SU-DHL-6 (cell line): ENCODE measurements at regions not wholly inside any gene's neighbourhood (a gene's known extent, or its start where the extent isn't known, plus 50 kb on each side); places are given as distances from the start of the nearest gene placed in this dataset.

ENCODE experiments used
- H2AFZ ChIP-seq: fragments of 200-600 bp; sonication (generic); 2 replicates; pipeline ENCODE4 v1.6.1; 2014; ENCODE audit warnings: low read depth, mild to moderate bottlenecking, moderate library complexity, mixed read lengths, antibody characterized with exemption, low read length; ENCODE audit not compliant: severe bottlenecking
- H3F3A ChIP-seq: fragments of 200-600 bp; shearing (Covaris generic); 2 replicates; pipeline ENCODE4 v1.6.0; 2016; ENCODE audit warnings: antibody characterized with exemption, mild to moderate bottlenecking; ENCODE audit not compliant: insufficient read depth
- H3K27ac ChIP-seq: fragments of 200-600 bp; sonication (generic); 2 replicates; pipeline ENCODE4 v1.5.1; 2016; ENCODE audit warnings: low read depth, mild to moderate bottlenecking, low read length, moderate library complexity, mixed read lengths
- H3K27me3 ChIP-seq: fragments of 200-600 bp; sonication (generic), shearing (Covaris generic); 2 replicates; pipeline ENCODE4 v1.6.0; 2014; ENCODE audit warnings: mild to moderate bottlenecking, low read length
- H3K36me3 ChIP-seq: fragments of 200-600 bp; sonication (generic); 2 replicates; pipeline ENCODE4 v1.6.1; 2014; ENCODE audit warnings: mild to moderate bottlenecking, low read length, mixed read lengths
- H3K4me2 ChIP-seq: fragments of 300-600, 200-600 bp; shearing (Covaris generic), sonication (generic); 2 replicates; pipeline ENCODE4 v1.6.0; 2014; ENCODE audit warnings: low read length, low read depth, mild to moderate bottlenecking; ENCODE audit not compliant: poor library complexity, severe bottlenecking
- H3K4me3 ChIP-seq: fragments of 200-600 bp; sonication (generic); 2 replicates; pipeline ENCODE4 v1.5.1; 2014; ENCODE audit warnings: antibody characterized with exemption, low read length, mild to moderate bottlenecking, mixed read lengths; ENCODE audit not compliant: insufficient read depth, poor library complexity, severe bottlenecking
- H3K79me2 ChIP-seq: fragments of 200-600 bp; sonication (generic); 2 replicates; pipeline ENCODE4 v1.6.1; 2014; ENCODE audit warnings: mild to moderate bottlenecking, low read length, moderate library complexity; ENCODE audit not compliant: insufficient read depth
- H3K9ac ChIP-seq: fragments of 200-600 bp; sonication (generic); 2 replicates; pipeline ENCODE4 v1.7.0; 2014; ENCODE audit warnings: mild to moderate bottlenecking, low read length
- H3K9me2 ChIP-seq: fragments of 200-600 bp; sonication (generic); replicated peaks from 2 replicates; pipeline ENCODE4 v1.6.1; 2014; ENCODE audit warnings: low read length; ENCODE audit not compliant: insufficient read depth
- H3K9me3 ChIP-seq: fragments of 200-600 bp; sonication (generic); 2 replicates; pipeline ENCODE4 v1.6.1; 2014; ENCODE audit warnings: low read length, mixed read lengths; ENCODE audit not compliant: insufficient read depth
- H4K20me1 ChIP-seq: fragments of 200-600 bp; sonication (generic); 2 replicates; pipeline ENCODE4 v1.6.1; 2014; ENCODE audit warnings: low read depth, mild to moderate bottlenecking, antibody characterized with exemption, low read length, moderate library complexity, mixed read lengths
- CTCF ChIP-seq: fragments of 200-600 bp; sonication (generic); IDR thresholded peaks from one replicate; pipeline ENCODE4 v1.5.1; 2017; ENCODE audit warnings: antibody characterized with exemption, mild to moderate bottlenecking, low read length, moderate library complexity; ENCODE audit not compliant: insufficient read depth, poor library complexity, severe bottlenecking
- EZH2phosphoT487 ChIP-seq: fragments of 200-600 bp; sonication (generic), shearing (Covaris generic); conservative IDR thresholded peaks from 2 replicates; pipeline ENCODE4 v1.6.1; 2018; ENCODE audit warnings: mild to moderate bottlenecking, antibody characterized with exemption, low read length, moderate library complexity, mixed read lengths

DNA sequence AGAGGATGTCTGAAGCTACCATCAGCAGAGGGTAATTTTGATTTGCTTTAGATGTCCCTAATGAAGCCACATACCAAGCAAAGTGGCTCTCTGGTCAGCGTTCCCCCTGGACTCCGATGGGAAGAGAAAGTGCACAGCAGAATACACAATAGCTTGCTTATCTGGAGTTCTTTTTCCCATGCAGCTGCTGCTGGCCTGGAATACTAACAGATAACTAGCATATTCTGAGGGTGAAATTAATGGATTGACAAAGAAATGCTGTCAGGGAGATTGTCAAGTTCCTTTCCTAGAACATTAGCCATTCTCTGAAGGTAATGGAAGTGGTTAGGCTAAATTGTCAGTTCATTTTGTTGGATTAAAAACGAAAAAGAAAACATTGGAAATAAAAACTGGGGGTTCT, 391.3 kb downstream of the FLRT2 start:
- Histone ChIP-seq H3K4me2 (no peak overlapping the region), H3K9me2 (no peaks in the 10 kb centered on the region), H2AFZ (no peak overlapping the region)

DNA sequence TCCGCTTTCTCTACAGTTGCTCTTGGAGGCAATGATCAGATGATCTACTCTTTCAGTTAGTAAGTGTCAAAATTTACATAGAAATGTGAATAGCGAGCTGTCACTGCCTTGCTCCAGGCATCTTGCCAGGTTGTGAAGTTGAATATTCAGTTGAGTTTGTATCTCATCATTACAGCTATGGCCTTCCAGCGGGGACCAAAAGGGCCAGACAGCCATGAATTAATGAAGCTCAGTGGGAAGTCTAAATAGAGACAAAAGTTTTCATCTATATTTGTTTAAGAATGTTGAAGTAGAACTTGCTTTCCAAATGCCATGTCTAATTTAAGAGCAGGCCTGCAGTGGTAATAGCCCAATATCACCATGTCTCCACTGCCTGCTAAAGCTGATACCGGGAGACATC, 387.8 kb downstream of the FLRT2 start:
- Histone ChIP-seq H3K4me3 (no peak overlapping the region), H4K20me1 (no peaks in the 10 kb centered on the region), H2AFZ (no peak overlapping the region), H3K9me3 (no peaks in the 10 kb centered on the region), H3K27ac (no peak overlapping the region), H3K79me2 (no peaks in the 10 kb centered on the region), H3K4me2 (no peak overlapping the region), H3K36me3 (no peaks in the 10 kb centered on the region), H3F3A (no peaks in the 10 kb centered on the region), H3K9me2 (no peaks in the 10 kb centered on the region), H3K9ac (no peak overlapping the region), H3K27me3 (no peaks in the 10 kb centered on the region)
- TF ChIP-seq CTCF (no peak), EZH2phosphoT487 (no peak)

More for the DNA sequence above, 391.3 kb downstream of the FLRT2 start:
- no peaks in the 10 kb centered on the region for H3F3A ChIP-seq
- H3K79me2 ChIP-seq: no peaks in the 10 kb centered on the region
- no peak overlapping the region for H3K9ac ChIP-seq
- TF ChIP-seq EZH2phosphoT487 (no peak), CTCF (no peak)
- H3K36me3 ChIP-seq: no peaks in the 10 kb centered on the region
- H3K27ac ChIP-seq: no peak overlapping the region
- no peaks in the 10 kb centered on the region for H3K9me3 ChIP-seq
- no peaks in the 10 kb centered on the region for H4K20me1 ChIP-seq
- no peaks in the 10 kb centered on the region for H3K27me3 ChIP-seq
- no peak overlapping the region for H3K4me3 ChIP-seq

DNA sequence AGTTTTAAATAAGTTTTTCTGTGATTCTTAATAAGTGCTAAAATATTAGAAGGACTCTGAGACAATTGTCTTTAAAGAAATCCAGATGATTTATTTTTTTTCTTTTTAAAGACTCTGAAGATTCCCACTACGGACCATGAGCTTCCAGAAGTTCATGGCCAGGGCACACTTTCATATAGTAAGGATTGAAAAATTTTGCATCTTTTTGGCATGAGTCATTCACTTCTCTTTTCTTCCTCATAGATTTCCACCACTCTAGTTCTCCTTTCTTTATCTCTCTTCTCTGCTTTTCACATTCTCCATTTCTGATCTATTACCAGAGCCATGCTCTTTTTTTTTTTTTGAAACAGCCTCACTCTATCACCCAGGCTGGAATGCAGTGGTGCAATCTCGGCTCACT, 385.8 kb downstream of the FLRT2 start:
- H3K9me3 ChIP-seq: no peaks in the 10 kb centered on the region
- no peak for TF ChIP-seq CTCF
- no peak for TF ChIP-seq EZH2phosphoT487
- no peaks in the 10 kb centered on the region for H3K36me3 ChIP-seq
- H4K20me1 ChIP-seq: no peaks in the 10 kb centered on the region
- H3K27ac ChIP-seq: no peak overlapping the region
- H3K79me2 ChIP-seq: no peaks in the 10 kb centered on the region
- no peaks in the 10 kb centered on the region for H3K27me3 ChIP-seq
- H3K4me2 ChIP-seq: no peak overlapping the region
- no peaks in the 10 kb centered on the region for H3F3A ChIP-seq
- H3K9me2 ChIP-seq: no peaks in the 10 kb centered on the region
- no peak overlapping the region for H2AFZ ChIP-seq
- H3K4me3 ChIP-seq: no peak overlapping the region
- H3K9ac ChIP-seq: no peak overlapping the region
